ENCODE measurements at regions not wholly inside any gene's neighbourhood (a gene's known extent, or its start where the extent isn't known, plus 50 kb on each side); places are given as distances from the start of the nearest gene placed in this dataset.

DNA sequence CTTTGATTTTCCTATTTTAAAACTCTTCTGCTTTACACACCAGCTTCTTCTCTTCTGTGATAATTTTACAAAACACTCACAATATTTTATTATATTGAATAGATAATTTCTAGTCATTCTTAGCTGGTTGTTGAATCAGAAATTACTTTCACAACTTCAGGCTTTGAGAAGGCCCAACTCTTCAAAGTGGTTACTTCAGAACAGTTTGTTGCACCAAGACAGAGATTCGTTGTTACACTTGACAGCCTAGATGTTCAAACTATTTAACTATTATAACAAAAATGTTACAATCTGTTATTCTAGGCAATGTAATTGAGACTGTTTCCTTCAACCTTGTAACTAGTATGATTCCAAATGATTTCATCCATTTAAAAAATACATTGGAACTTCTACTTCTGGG lies 333.2 kb upstream of the CHORDC1 start:
- Histone ChIP-seq H3K4me3 (ENCODE audit: low read length) (no peak overlapping the region), H3K4me2 (ENCODE audit: low read length) (no peak overlapping the region), H3K9me3 (ENCODE audit: control insufficient read depth, insufficient read depth, low read length) (no peaks in the 10 kb centered on the region), H3K27me3 (ENCODE audit: control insufficient read depth, low read length) (no peaks in the 10 kb centered on the region), H3K4me1 (ENCODE audit: control insufficient read depth, low read length) (no peaks in the 10 kb centered on the region), H3F3A (ENCODE audit: control insufficient read depth, insufficient read depth) (no peaks in the 10 kb centered on the region), H3K79me2 (ENCODE audit: control insufficient read depth, low read length) (no peaks in the 10 kb centered on the region), H3K36me3 (ENCODE audit: control insufficient read depth, low read length) (no peaks in the 10 kb centered on the region), H4K20me1 (ENCODE audit: control insufficient read depth, insufficient read depth, low read depth, low read length) (no peaks in the 10 kb centered on the region), H3K9me2 (replicated peaks; ENCODE audit: control insufficient read depth, low read length) (no peaks in the 10 kb centered on the region), H3K27ac (ENCODE audit: low read depth, low read length) (no peak overlapping the region)
- TF ChIP-seq CTCF (IDR thresholded peaks at IDR 0.05; ENCODE audit: low read depth, low read length, poor library complexity, severe bottlenecking) (no peak), EZH2phosphoT487 (IDR thresholded peaks at IDR 0.05; ENCODE audit: borderline replicate concordance, low read length) (no peak)

DNA sequence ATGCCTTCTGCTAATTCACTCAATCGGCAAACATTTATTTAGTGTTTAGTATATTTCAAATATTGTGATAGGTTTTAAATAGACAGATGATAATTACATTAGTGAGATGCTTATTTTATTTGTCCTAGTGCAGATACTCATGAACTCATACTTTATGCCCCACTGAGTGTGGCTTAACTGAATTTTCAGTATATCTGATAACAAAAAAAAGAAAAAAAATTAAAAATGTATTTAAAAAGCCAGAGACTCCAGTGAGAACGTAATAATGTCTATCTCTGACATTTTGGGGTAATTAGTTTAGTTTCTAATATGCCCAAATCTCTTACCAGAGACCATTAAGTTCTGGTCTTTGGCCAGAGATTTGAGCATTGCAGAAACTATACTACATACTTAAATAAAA lies 332.6 kb upstream of the CHORDC1 start:
- no peaks in the 10 kb centered on the region for H3K9me2 ChIP-seq (replicated peaks; ENCODE audit: control insufficient read depth, low read length)
- no peak for TF ChIP-seq CTCF (IDR thresholded peaks at IDR 0.05; ENCODE audit: low read depth, low read length, poor library complexity, severe bottlenecking)
- no peak for TF ChIP-seq EZH2phosphoT487 (IDR thresholded peaks at IDR 0.05; ENCODE audit: borderline replicate concordance, low read length)
- H3K9me3 ChIP-seq (ENCODE audit: control insufficient read depth, insufficient read depth, low read length): no peaks in the 10 kb centered on the region
- H3K36me3 ChIP-seq (ENCODE audit: control insufficient read depth, low read length): no peaks in the 10 kb centered on the region
- no peak overlapping the region for H3K4me2 ChIP-seq (ENCODE audit: low read length)
- H3F3A ChIP-seq (ENCODE audit: control insufficient read depth, insufficient read depth): no peaks in the 10 kb centered on the region
- H3K79me2 ChIP-seq (ENCODE audit: control insufficient read depth, low read length): no peaks in the 10 kb centered on the region
- H3K4me1 ChIP-seq (ENCODE audit: control insufficient read depth, low read length): no peaks in the 10 kb centered on the region
- H3K27ac ChIP-seq (ENCODE audit: low read depth, low read length): no peak overlapping the region
- H4K20me1 ChIP-seq (ENCODE audit: control insufficient read depth, insufficient read depth, low read depth, low read length): no peaks in the 10 kb centered on the region
- no peak overlapping the region for H3K4me3 ChIP-seq (ENCODE audit: low read length)
- H3K27me3 ChIP-seq (ENCODE audit: control insufficient read depth, low read length): no peaks in the 10 kb centered on the region

GRCh38 chr11:90542092-90542491 lies 319.2 kb upstream of the CHORDC1 start:
- Histone ChIP-seq H3F3A (ENCODE audit: control insufficient read depth, insufficient read depth) (no peaks in the 10 kb centered on the region), H3K9me3 (ENCODE audit: control insufficient read depth, insufficient read depth, low read length) (no peaks in the 10 kb centered on the region), H3K27me3 (ENCODE audit: control insufficient read depth, low read length) (no peaks in the 10 kb centered on the region), H3K4me2 (ENCODE audit: low read length) (no peak overlapping the region), H3K4me1 (ENCODE audit: control insufficient read depth, low read length) (no peaks in the 10 kb centered on the region), H3K79me2 (ENCODE audit: control insufficient read depth, low read length) (no peaks in the 10 kb centered on the region), H4K20me1 (ENCODE audit: control insufficient read depth, insufficient read depth, low read depth, low read length) (no peaks in the 10 kb centered on the region), H3K9me2 (replicated peaks; ENCODE audit: control insufficient read depth, low read length) (no peaks in the 10 kb centered on the region; the same call in 1 of the 2 replicates), H3K4me3 (ENCODE audit: low read length) (no peak overlapping the region), H3K36me3 (ENCODE audit: control insufficient read depth, low read length) (no peaks in the 10 kb centered on the region), H3K27ac (ENCODE audit: low read depth, low read length) (no peak overlapping the region)
- no peak for TF ChIP-seq EZH2phosphoT487 (IDR thresholded peaks at IDR 0.05; ENCODE audit: borderline replicate concordance, low read length)
- TF ChIP-seq CTCF (IDR thresholded peaks at IDR 0.05; ENCODE audit: low read depth, low read length, poor library complexity, severe bottlenecking): no peak

DNA sequence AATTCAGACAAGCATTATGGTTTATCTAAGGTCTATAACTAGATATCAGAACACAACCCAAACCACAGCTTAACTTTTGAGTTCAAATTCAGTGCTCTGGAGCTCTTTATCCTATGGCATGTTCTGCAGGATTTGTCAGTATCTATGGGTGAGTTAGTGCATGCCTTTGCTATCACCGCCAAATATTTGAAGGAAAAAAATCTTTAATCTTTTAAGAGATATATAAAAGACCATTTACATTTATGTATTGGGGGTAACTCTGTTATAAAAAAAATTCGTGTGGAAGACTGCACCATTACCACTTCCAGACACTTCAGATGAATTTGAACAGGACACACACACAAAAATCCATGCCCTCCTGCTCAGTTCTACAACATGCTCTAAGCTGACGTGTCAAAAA lies 313.5 kb upstream of the CHORDC1 start:
- H3K4me1 ChIP-seq (ENCODE audit: control insufficient read depth, low read length): no peaks in the 10 kb centered on the region
- no peaks in the 10 kb centered on the region for H3K36me3 ChIP-seq (ENCODE audit: control insufficient read depth, low read length)
- H3K79me2 ChIP-seq (ENCODE audit: control insufficient read depth, low read length): no peaks in the 10 kb centered on the region
- no peaks in the 10 kb centered on the region for H3K27me3 ChIP-seq (ENCODE audit: control insufficient read depth, low read length)
- H3K27ac ChIP-seq (ENCODE audit: low read depth, low read length): no peak overlapping the region
- H3K9me2 ChIP-seq (replicated peaks; ENCODE audit: control insufficient read depth, low read length): no peaks in the 10 kb centered on the region
- H3K9me3 ChIP-seq (ENCODE audit: control insufficient read depth, insufficient read depth, low read length): no peaks in the 10 kb centered on the region
- H3K4me2 ChIP-seq (ENCODE audit: low read length): no peak overlapping the region
- no peak overlapping the region for H3K4me3 ChIP-seq (ENCODE audit: low read length)
- no peaks in the 10 kb centered on the region for H3F3A ChIP-seq (ENCODE audit: control insufficient read depth, insufficient read depth)
- no peak for TF ChIP-seq EZH2phosphoT487 (IDR thresholded peaks at IDR 0.05; ENCODE audit: borderline replicate concordance, low read length)
- no peaks in the 10 kb centered on the region for H4K20me1 ChIP-seq (ENCODE audit: control insufficient read depth, insufficient read depth, low read depth, low read length)

All from DOHH2 (cell line).